ENCODE measurements at regions not wholly inside any gene's neighbourhood (a gene's known extent, or its start where the extent isn't known, plus 50 kb on each side); places are given as distances from the start of the nearest gene placed in this dataset.
"Not testable (repeated sequence)": the region's sequence is repeated elsewhere in the genome, so short reads cannot be mapped to it uniquely, and the experiment has no call there.

- not testable (repeated sequence) for TF ChIP-seq YY1 (IDR thresholded peaks at IDR 0.05; ENCODE audit: insufficient read depth, insufficient read length); ZNF274 (IDR thresholded peaks at IDR 0.05; ENCODE audit: low read depth, low read length); SUZ12 (IDR thresholded peaks at IDR 0.05; ENCODE audit: extremely low read depth, insufficient read depth, insufficient read length)
Measured at GRCh38 chr12:77216136-77216535, 150.8 kb upstream of the E2F7 start.

All from NT2/D1 (cell line).